ENCODE measurements at regions not wholly inside any gene's neighbourhood (a gene's known extent, or its start where the extent isn't known, plus 50 kb on each side); places are given as distances from the start of the nearest gene placed in this dataset.

DNA sequence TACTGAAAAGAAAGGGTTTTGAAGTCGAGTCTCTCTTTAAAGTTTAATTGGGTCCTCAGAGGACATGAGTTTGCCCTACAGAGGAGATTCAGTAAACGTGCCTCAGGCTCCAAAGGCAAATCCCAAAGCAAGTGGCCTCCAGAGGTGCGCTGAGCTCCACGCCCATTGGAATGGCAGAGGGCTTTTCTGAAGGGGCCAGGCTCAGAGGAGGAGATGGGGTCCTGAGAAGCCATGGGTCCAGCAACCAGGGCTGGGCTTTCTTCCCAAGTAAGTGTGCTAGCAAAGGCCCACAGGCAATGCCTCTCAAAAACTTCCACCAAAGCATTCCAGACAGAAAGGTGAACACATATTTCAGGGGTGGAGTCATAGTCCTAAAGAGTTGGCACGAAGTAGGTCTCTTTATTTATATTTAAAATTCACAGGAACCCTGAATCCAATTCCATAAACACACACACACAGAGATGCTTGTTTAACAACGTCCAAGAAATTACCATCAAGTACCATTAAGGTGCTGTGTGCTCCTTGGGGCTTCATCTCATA lies 93.0 kb upstream of the SH3BP4 start:
- H3K4me1 ChIP-seq: peaks cover 27% of the 10 kb centered on the region
- H3K9me3 ChIP-seq: no peaks in the 10 kb centered on the region
- TF ChIP-seq CTCF (IDR thresholded peaks at IDR 0.05) (no peak), POLR2AphosphoS5 (IDR thresholded peaks at IDR 0.05) (no peak), POLR2A (IDR thresholded peaks at IDR 0.05) (no peak), EP300 (IDR thresholded peaks at IDR 0.05) (no peak)
- DNase-seq (ENCODE audit: low spot score in 2 of 2): no peak
- H3K27me3 ChIP-seq: no peaks in the 10 kb centered on the region
- H3K27ac ChIP-seq: no peak overlapping the region
- no peak overlapping the region for H3K4me3 ChIP-seq
- no peaks in the 10 kb centered on the region for H3K36me3 ChIP-seq
- 69% methylated on average over 6 of the region's 6 CpGs for WGBS

- Histone ChIP-seq H3K4me1 (peaks cover 20% of the 10 kb centered on the region), H3K27ac (no peak overlapping the region), H3K27me3 (no peaks in the 10 kb centered on the region), H3K36me3 (no peaks in the 10 kb centered on the region), H3K4me3 (no peak overlapping the region), H3K9me3 (no peaks in the 10 kb centered on the region)
- no peak for TF ChIP-seq EP300 (IDR thresholded peaks at IDR 0.05)
- no peak for TF ChIP-seq POLR2A (IDR thresholded peaks at IDR 0.05)
- no peak for TF ChIP-seq CTCF (IDR thresholded peaks at IDR 0.05)
- TF ChIP-seq POLR2AphosphoS5 (IDR thresholded peaks at IDR 0.05): no peak
- no peak for DNase-seq (ENCODE audit: low spot score in 2 of 2)
- 62% methylated on average over 6 of the region's 7 CpGs for WGBS
Measured at GRCh38 chr2:234858145-234858544, 93.7 kb upstream of the SH3BP4 start.

GRCh38 chr2:234853729-234854128 lies 98.1 kb upstream of the SH3BP4 start:
- 83% methylated on average over 2 of the region's 2 CpGs for WGBS

DNA sequence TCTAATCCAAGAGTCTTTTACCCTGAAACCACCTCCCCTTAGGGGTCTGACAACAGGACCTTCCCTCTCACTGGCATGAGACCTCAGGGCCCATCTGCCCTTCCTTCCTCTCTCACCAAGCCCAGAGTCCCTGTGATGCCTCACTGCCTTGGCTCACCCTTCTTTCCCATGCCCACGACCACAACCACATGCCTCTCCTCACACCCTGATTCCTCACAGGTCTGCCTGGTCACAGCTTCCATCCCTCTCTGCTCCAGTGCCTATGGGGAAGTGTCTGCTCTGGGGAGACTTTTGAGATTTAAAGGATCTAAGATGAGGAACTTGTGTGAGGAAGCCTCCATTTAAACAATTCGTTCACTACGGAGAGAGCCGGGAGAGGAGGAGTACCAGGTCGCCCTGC lies 98.9 kb upstream of the SH3BP4 start:
- no peak overlapping the region for H3K4me3 ChIP-seq
- TF ChIP-seq POLR2A (IDR thresholded peaks at IDR 0.05) (no peak), CTCF (IDR thresholded peaks at IDR 0.05) (no peak), POLR2AphosphoS5 (IDR thresholded peaks at IDR 0.05) (no peak), EP300 (IDR thresholded peaks at IDR 0.05) (no peak)
- no peaks in the 10 kb centered on the region for H3K4me1 ChIP-seq
- H3K27ac ChIP-seq: no peak overlapping the region
- no peaks in the 10 kb centered on the region for H3K36me3 ChIP-seq
- H3K9me3 ChIP-seq: no peaks in the 10 kb centered on the region
- no peak for DNase-seq (ENCODE audit: low spot score in 2 of 2)
- WGBS: 78% methylated on average over 5 of the region's 5 CpGs
- no peaks in the 10 kb centered on the region for H3K27me3 ChIP-seq

More at GRCh38 chr2:234853729-234854128, 98.1 kb upstream of the SH3BP4 start:
- no peak overlapping the region for H3K4me3 ChIP-seq
- H3K9me3 ChIP-seq: no peaks in the 10 kb centered on the region
- H3K27ac ChIP-seq: no peak overlapping the region
- no peaks in the 10 kb centered on the region for H3K36me3 ChIP-seq
- no peaks in the 10 kb centered on the region for H3K4me1 ChIP-seq
- no peaks in the 10 kb centered on the region for H3K27me3 ChIP-seq
- TF ChIP-seq POLR2A (IDR thresholded peaks at IDR 0.05) (no peak), CTCF (IDR thresholded peaks at IDR 0.05) (no peak), POLR2AphosphoS5 (IDR thresholded peaks at IDR 0.05) (no peak), EP300 (IDR thresholded peaks at IDR 0.05) (no peak)
- no peak for DNase-seq (ENCODE audit: low spot score in 2 of 2)

- H3K9me3 ChIP-seq: no peaks in the 10 kb centered on the region
- WGBS: 50% methylated on average over 1 of the region's 1 CpG
- no peaks in the 10 kb centered on the region for H3K27me3 ChIP-seq
- H3K36me3 ChIP-seq: no peaks in the 10 kb centered on the region
- H3K27ac ChIP-seq: no peak overlapping the region
- TF ChIP-seq POLR2AphosphoS5 (IDR thresholded peaks at IDR 0.05) (no peak), POLR2A (IDR thresholded peaks at IDR 0.05) (no peak), CTCF (IDR thresholded peaks at IDR 0.05) (no peak), EP300 (IDR thresholded peaks at IDR 0.05) (no peak)
- no peak overlapping the region for H3K4me3 ChIP-seq
- H3K4me1 ChIP-seq: no peaks in the 10 kb centered on the region
- DNase-seq (ENCODE audit: low spot score in 2 of 2): no peak
Measured at GRCh38 chr2:234852035-234852434, 99.8 kb upstream of the SH3BP4 start.

Data from suprapubic skin (tissue), 4 donors.